A673 (cell line): ENCODE measurements at regions not wholly inside any gene's neighbourhood (a gene's known extent, or its start where the extent isn't known, plus 50 kb on each side); places are given as distances from the start of the nearest gene placed in this dataset.

Experiments
- BruUV-seq: library from RNA; stranded (reverse); fragments of 400-500 nt; replicated peaks from 2 replicates; lab custom pipeline; 2021; lab: Mats Ljungman, UMichigan
- CTCF ChIA-PET: fragments of 300-600 bp; sonication (Branson Sonifier 250); formaldehyde crosslinking; loops from one replicate; lab custom pipeline; 2022; ENCODE audit warnings: antibody characterized with exemption; lab: Charles Lee
- POLR2A ChIA-PET: fragments of 300-600 bp; sonication (Branson Sonifier 250); formaldehyde crosslinking; loops from one replicate; lab custom pipeline; 2022; ENCODE audit warnings: antibody characterized with exemption; ENCODE audit not compliant: low non-redundant PET; lab: Charles Lee
- DNase-seq: peaks from one replicate; pipeline ENCODE4 v3.0.0-alpha.2; 2015; ENCODE audit warnings: low spot score
- H3K27ac ChIP-seq: fragments of 200-600 bp; sonication (generic); 2 replicates; pipeline ENCODE4 v1.5.1; 2016; ENCODE audit warnings: mixed run types, low read depth, mild to moderate bottlenecking, mixed read lengths, antibody characterized with exemption, low read length; ENCODE audit not compliant: poor library complexity, severe bottlenecking
- H3K27me3 ChIP-seq: fragments of 200-600 bp; sonication (generic); replicated peaks from 2 replicates; pipeline ENCODE4 v1.6.1; 2017; ENCODE audit warnings: mixed run types, low read depth, mild to moderate bottlenecking, mixed read lengths, antibody characterized with exemption, low read length; ENCODE audit not compliant: insufficient read depth, poor library complexity
- H3K36me3 ChIP-seq: fragments of 200-600 bp; sonication (generic); 2 replicates; pipeline ENCODE4 v1.6.1; 2016; ENCODE audit warnings: mixed run types, mild to moderate bottlenecking, mixed read lengths, antibody characterized with exemption, low read length; ENCODE audit not compliant: insufficient read depth, poor library complexity, severe bottlenecking
- H3K4me1 ChIP-seq: fragments of 200-600 bp; sonication (generic); 2 replicates; pipeline ENCODE4 v1.6.1; 2017; ENCODE audit warnings: mixed run types, mild to moderate bottlenecking, mixed read lengths, antibody characterized with exemption, low read length; ENCODE audit not compliant: insufficient read depth, poor library complexity, severe bottlenecking
- H3K4me3 ChIP-seq: fragments of 200-600 bp; sonication (generic); 2 replicates; pipeline ENCODE4 v1.5.1; 2016; ENCODE audit warnings: low read depth, mixed run types, mild to moderate bottlenecking, mixed read lengths, low read length; ENCODE audit not compliant: poor library complexity, severe bottlenecking
- H3K9me3 ChIP-seq: fragments of 200-600 bp; sonication (generic); 2 replicates; pipeline ENCODE4 v1.6.1; 2016; ENCODE audit warnings: mixed run types, low read depth, mild to moderate bottlenecking, mixed read lengths, antibody characterized with exemption, low read length; ENCODE audit not compliant: poor library complexity, severe bottlenecking
- EZH2 ChIP-seq: fragments of 200-600 bp; sonication (generic); IDR thresholded peaks from 2 replicates; pipeline ENCODE4 v1.6.1; 2017; ENCODE audit warnings: borderline replicate concordance, low read depth, mild to moderate bottlenecking, mixed read lengths, antibody characterized with exemption, low read length; ENCODE audit not compliant: poor library complexity, severe bottlenecking
- intact Hi-C: fragments of 100-400 bp; cut with micrococcal nuclease; formaldehyde crosslinking; loops from one replicate; pipeline ENCODE4 v1.10.0; 2022; ENCODE audit not compliant: unreplicated experiment
- TF ChIP-seq, protein P1 (sequence below): fragments of 300-800, 200-600 bp; sonication (generic); conservative IDR thresholded peaks from 2 replicates; pipeline ENCODE4 v1.5.1; 2017; ENCODE audit warnings: low read depth, mild to moderate bottlenecking, antibody characterized with exemption, low read length, moderate library complexity, mixed read lengths

DNA sequence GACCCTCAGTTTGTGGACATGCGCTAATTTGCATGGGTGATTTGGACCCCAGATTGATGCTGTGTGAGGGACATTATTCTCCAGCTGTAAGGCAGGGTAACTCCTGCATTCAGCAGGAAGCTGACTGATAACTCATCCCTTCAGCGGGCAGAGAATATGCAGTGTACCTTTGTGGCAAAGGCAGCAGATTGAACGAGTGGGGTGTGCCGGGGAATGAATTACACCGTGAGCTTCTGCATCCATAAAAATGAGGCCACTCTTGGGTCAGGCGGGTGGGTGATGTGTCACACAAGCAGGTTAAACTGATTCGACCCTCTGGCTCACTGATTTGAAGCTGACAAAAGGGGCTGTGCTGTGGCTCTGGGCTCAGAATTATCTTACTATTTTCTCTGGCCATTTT, 128.9 kb upstream of the PMFBP1 start:
- ChIA-PET CTCF (no interaction called here), POLR2A (no interaction called here)
- H3K27ac ChIP-seq, result no peak overlapping the region
- BruUV-seq, result no TSS peak
- no peaks in the 10 kb centered on the region for H3K4me1 ChIP-seq
- no peak for DNase-seq
- H3K4me3 ChIP-seq, result no peak overlapping the region
- no peaks in the 10 kb centered on the region for H3K36me3 ChIP-seq
- TF ChIP-seq, protein P1, sequence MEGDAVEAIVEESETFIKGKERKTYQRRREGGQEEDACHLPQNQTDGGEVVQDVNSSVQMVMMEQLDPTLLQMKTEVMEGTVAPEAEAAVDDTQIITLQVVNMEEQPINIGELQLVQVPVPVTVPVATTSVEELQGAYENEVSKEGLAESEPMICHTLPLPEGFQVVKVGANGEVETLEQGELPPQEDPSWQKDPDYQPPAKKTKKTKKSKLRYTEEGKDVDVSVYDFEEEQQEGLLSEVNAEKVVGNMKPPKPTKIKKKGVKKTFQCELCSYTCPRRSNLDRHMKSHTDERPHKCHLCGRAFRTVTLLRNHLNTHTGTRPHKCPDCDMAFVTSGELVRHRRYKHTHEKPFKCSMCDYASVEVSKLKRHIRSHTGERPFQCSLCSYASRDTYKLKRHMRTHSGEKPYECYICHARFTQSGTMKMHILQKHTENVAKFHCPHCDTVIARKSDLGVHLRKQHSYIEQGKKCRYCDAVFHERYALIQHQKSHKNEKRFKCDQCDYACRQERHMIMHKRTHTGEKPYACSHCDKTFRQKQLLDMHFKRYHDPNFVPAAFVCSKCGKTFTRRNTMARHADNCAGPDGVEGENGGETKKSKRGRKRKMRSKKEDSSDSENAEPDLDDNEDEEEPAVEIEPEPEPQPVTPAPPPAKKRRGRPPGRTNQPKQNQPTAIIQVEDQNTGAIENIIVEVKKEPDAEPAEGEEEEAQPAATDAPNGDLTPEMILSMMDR, result no peak
- no peak for TF ChIP-seq EZH2
- intact Hi-C loops, result no loop called here
- H3K9me3 ChIP-seq, result no peaks in the 10 kb centered on the region
- H3K27me3 ChIP-seq, result no peaks in the 10 kb centered on the region

DNA sequence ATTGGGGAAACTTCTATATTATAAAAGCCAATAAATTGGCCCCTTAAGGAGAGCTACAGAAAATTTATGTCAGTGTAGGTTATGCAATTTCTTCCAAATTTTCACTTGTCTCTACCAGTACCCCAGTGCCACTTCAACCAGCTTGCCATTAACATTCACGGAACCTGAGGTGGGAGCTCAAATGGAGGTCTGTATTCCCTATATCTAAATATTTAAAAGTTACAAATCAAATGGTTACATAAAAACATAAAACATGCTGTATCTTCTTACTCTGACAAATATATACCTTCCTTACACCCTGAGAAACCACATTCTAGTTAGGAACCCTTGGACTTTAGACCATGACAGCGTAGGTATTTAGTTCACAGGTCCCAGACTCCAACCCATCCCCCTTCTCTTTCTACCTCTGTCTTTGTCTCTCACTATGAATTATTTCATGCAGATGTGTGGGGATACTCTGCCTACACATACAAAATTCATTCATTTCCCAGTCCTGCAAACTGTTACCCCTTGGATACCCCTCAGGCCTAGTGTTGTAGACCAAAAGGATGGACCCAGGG, 127.8 kb upstream of the PMFBP1 start:
- no peaks in the 10 kb centered on the region for H3K9me3 ChIP-seq
- TF ChIP-seq, protein P1, result no peak
- TF ChIP-seq EZH2, result no peak
- POLR2A ChIA-PET, result no interaction called here
- no peak for DNase-seq
- no peaks in the 10 kb centered on the region for H3K36me3 ChIP-seq
- no peaks in the 10 kb centered on the region for H3K27me3 ChIP-seq
- CTCF ChIA-PET, result no interaction called here
- H3K4me1 ChIP-seq, result no peaks in the 10 kb centered on the region
- no peak overlapping the region for H3K4me3 ChIP-seq
- intact Hi-C loops, result no loop called here
- no peak overlapping the region for H3K27ac ChIP-seq
- BruUV-seq, result no TSS peak

DNA sequence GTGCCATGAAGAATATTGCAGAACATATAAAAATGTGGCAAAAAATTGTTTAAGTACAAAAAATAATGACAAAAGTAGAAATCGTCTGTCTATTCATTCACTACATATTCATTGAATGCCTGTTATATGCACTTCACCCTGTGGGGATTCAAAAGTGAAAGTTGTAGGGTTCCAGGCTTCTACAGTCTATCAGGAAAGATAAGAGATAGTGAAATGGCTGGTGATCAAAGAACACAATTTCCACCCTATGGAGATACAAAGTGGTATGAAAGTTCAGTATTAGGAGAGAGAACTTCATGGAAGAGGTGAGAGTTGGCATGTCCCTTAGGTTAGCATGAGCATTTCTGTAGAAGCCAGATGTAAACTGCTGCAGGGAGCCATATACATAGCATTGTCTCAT, 127.0 kb upstream of the PMFBP1 start:
- Histone ChIP-seq H3K4me1 (no peaks in the 10 kb centered on the region), H3K9me3 (no peaks in the 10 kb centered on the region), H3K36me3 (no peaks in the 10 kb centered on the region), H3K27me3 (no peaks in the 10 kb centered on the region), H3K27ac (no peak overlapping the region), H3K4me3 (no peak overlapping the region)
- no peak for TF ChIP-seq EZH2
- TF ChIP-seq, protein P1, result no peak
- ChIA-PET POLR2A (no interaction called here), CTCF (no interaction called here)
- intact Hi-C loops, result no loop called here
- no TSS peak for BruUV-seq
- no peak for DNase-seq
